IMR-90 (cell line): ENCODE measurements at regions not wholly inside any gene's neighbourhood (a gene's known extent, or its start where the extent isn't known, plus 50 kb on each side); places are given as distances from the start of the nearest gene placed in this dataset.

Source experiments
- ATAC-seq: fragments of 200-7000 bp; cut with Tn5 transposase; 2 replicates; pipeline ENCODE4 v1.9.1; 2020; ENCODE audit warnings: low read depth, mild to moderate bottlenecking, moderate library complexity
- BruUV-seq: library from RNA; stranded (reverse); fragments of 400-500 nt; replicated peaks from 2 replicates; lab custom pipeline; 2021; lab: Mats Ljungman, UMichigan
- CTCF ChIA-PET: fragments of 300-600 bp; formaldehyde crosslinking; extraction: SDS; loops from one replicate; lab custom pipeline; 2021; ENCODE audit warnings: antibody characterized with exemption; lab: Yijun Ruan, JAX
- POLR2A ChIA-PET: fragments of 300-600 bp; sonication (Branson Sonifier 250); formaldehyde crosslinking; loops from one replicate; lab custom pipeline; 2022; ENCODE audit warnings: antibody characterized with exemption; ENCODE audit not compliant: unreplicated experiment; lab: Charles Lee
- DNase-seq: peaks from one replicate; pipeline ENCODE4 v3.0.0; 2013
- H2AFZ ChIP-seq: replicated peaks from 2 replicates; pipeline ENCODE3; 2013; ENCODE audit warnings: low read length, mild to moderate bottlenecking; ENCODE audit not compliant: poor library complexity
- H2AK5ac ChIP-seq: 2 replicates; pipeline ENCODE4 v1.6.1; 2013; ENCODE audit warnings: low read depth, low read length, inconsistent platforms
- H2AK9ac ChIP-seq: replicated peaks from 2 replicates; pipeline ENCODE3; 2013; ENCODE audit warnings: mild to moderate bottlenecking, low read depth, low read length, moderate library complexity; ENCODE audit not compliant: poor library complexity
- H2BK120ac ChIP-seq: 2 replicates; pipeline ENCODE4 v1.6.1; 2013; ENCODE audit warnings: low read depth, low read length, inconsistent platforms
- H2BK15ac ChIP-seq: 3 replicates; pipeline ENCODE4 v1.6.1; 2013; ENCODE audit warnings: low read depth, low read length, inconsistent platforms
- H2BK20ac ChIP-seq: 2 replicates; pipeline ENCODE4 v1.6.1; 2013; ENCODE audit warnings: low read depth, mild to moderate bottlenecking, inconsistent platforms, low read length, moderate library complexity
- H2BK5ac ChIP-seq: 2 replicates; pipeline ENCODE4 v1.6.1; 2013; ENCODE audit warnings: mild to moderate bottlenecking, low read depth, low read length, inconsistent platforms; ENCODE audit not compliant: poor library complexity, severe bottlenecking
- H3K14ac ChIP-seq: replicated peaks from 2 replicates; pipeline ENCODE4 v1.6.1; 2013; ENCODE audit warnings: low read depth, low read length, inconsistent platforms
- H3K18ac ChIP-seq: 2 replicates; pipeline ENCODE4 v1.6.1; 2013; ENCODE audit warnings: low read depth, low read length, control low read depth
- H3K23ac ChIP-seq: 2 replicates; pipeline ENCODE4 v1.6.1; 2013; ENCODE audit warnings: low read depth, low read length, inconsistent platforms
- H3K27ac ChIP-seq: 2 replicates; pipeline ENCODE4 v1.5.1; 2013; ENCODE audit warnings: mild to moderate bottlenecking, control low read depth, low read length; ENCODE audit not compliant: insufficient read depth
- H3K27me3 ChIP-seq: 2 replicates; pipeline ENCODE4 v1.6.1; 2013; ENCODE audit warnings: low read length; ENCODE audit not compliant: control insufficient read depth, insufficient read depth
- H3K36me3 ChIP-seq: 2 replicates; pipeline ENCODE4 v1.6.1; 2013; ENCODE audit warnings: low read length, mixed read lengths; ENCODE audit not compliant: control insufficient read depth, insufficient read depth
- H3K4ac ChIP-seq: 2 replicates; pipeline ENCODE4 v1.6.1; 2013; ENCODE audit warnings: low read depth, low read length, inconsistent platforms
- H3K4me1 ChIP-seq: 2 replicates; pipeline ENCODE4 v1.6.1; 2013; ENCODE audit warnings: low read length, mixed read lengths; ENCODE audit not compliant: control insufficient read depth, insufficient read depth
- H3K4me2 ChIP-seq: 2 replicates; pipeline ENCODE4 v1.6.1; 2013; ENCODE audit warnings: low read depth, mild to moderate bottlenecking, control low read depth, low read length, moderate library complexity
- H3K4me3 ChIP-seq: 2 replicates; pipeline ENCODE4 v1.5.1; 2013; ENCODE audit warnings: low read depth, mild to moderate bottlenecking, control low read depth, low read length, moderate library complexity; ENCODE audit not compliant: insufficient read depth
- H3K56ac ChIP-seq: 2 replicates; pipeline ENCODE4 v1.6.1; 2013; ENCODE audit warnings: low read length, inconsistent platforms; ENCODE audit not compliant: insufficient read depth; ENCODE audit errors: extremely low read depth
- H3K79me1 ChIP-seq, 2 experiments: 2 replicates each; pipeline ENCODE4 v1.6.1; 2013; ENCODE audit warnings: low read length in 2 of 2, inconsistent platforms in 1 of 2, low read depth in 1 of 2
- H3K9ac ChIP-seq: 2 replicates; pipeline ENCODE4 v1.6.1; 2013; ENCODE audit warnings: low read depth, low read length, control low read depth
- H3K9me1 ChIP-seq: 2 replicates; pipeline ENCODE4 v1.6.1; 2013; ENCODE audit warnings: low read length, inconsistent platforms; ENCODE audit not compliant: insufficient read depth
- H3K9me3 ChIP-seq: 2 replicates; pipeline ENCODE4 v1.6.1; 2013; ENCODE audit warnings: low read length; ENCODE audit not compliant: control insufficient read depth, insufficient read depth
- H4K20me1 ChIP-seq: 2 replicates; pipeline ENCODE4 v1.6.1; 2013; ENCODE audit warnings: low read length, inconsistent platforms; ENCODE audit not compliant: insufficient read depth
- H4K5ac ChIP-seq: 2 replicates; pipeline ENCODE4 v1.6.1; 2013; ENCODE audit warnings: mild to moderate bottlenecking, low read depth, low read length, control low read depth
- H4K8ac ChIP-seq, 2 experiments: 2 replicates each; pipeline ENCODE4 v1.6.1; 2013; ENCODE audit warnings: low read depth in 2 of 2, low read length in 2 of 2, control low read depth in 1 of 2, inconsistent platforms in 1 of 2
- H4K91ac ChIP-seq: 2 replicates; pipeline ENCODE4 v1.6.1; 2013; ENCODE audit warnings: low read depth, low read length, inconsistent platforms; ENCODE audit not compliant: insufficient read depth
- CHD1 ChIP-seq: IDR thresholded peaks from 2 replicates; pipeline ENCODE4 v1.6.1; 2012; ENCODE audit warnings: low read depth, low read length, improper control_type of control experiment
- RFX5 ChIP-seq: IDR thresholded peaks from 2 replicates; pipeline ENCODE4 v1.8.0; 2012; ENCODE audit warnings: low read depth, mild to moderate bottlenecking, low read length, moderate library complexity
- WGBS, 2 experiments: methylation state at CpG; one replicate each; pipeline versions ENCODE4 v1.1.5 to v1.1.7; 2013; ENCODE audit warnings: missing lambda C conversion rate in 2 of 2; ENCODE audit not compliant: insufficient read length in 1 of 2; ENCODE audit errors: extremely low coverage in 2 of 2; 5-methylcytosine and 5-hydroxymethylcytosine counted together
- dilution Hi-C: fragments of 300-500 bp; cut with HindIII; formaldehyde crosslinking; loops from one replicate; pipeline ENCODE4 v1.14.3; 2018; ENCODE audit warnings: low sequenced_read_pairs; ENCODE audit not compliant: unreplicated experiment
- in situ Hi-C: fragments of 300-500 bp; cut with MboI; formaldehyde crosslinking; loops from 3 replicates; pipeline ENCODE4 v1.14.3; 2019; ENCODE audit warnings: low sequenced_read_pairs, inconsistent platforms, mixed read lengths
- intact Hi-C: fragments of 100-400 bp; cut with micrococcal nuclease; formaldehyde crosslinking; loops from 2 replicates; pipeline ENCODE4 v1.10.0; 2022

DNA sequence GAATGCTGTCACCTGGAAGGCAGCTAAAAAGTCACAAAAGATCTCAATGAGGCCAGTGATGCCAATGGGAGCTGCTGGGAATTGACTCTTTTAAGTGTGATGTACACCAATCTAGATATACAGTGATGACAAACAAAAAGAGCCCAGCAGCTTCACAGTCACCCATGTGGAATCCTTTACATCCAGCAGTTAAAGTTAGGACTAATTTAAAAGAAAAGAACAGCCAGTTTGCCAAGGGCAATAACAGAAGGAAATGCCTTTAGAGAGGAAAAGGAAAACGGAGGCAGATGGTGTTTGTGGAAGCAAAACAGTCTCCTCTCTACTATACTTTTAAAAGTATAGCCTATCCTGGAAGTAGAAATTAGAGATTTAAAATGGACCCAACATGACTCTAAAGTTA lies 873.5 kb downstream of the EPHA7 start:
- no peak overlapping the region for H3K18ac ChIP-seq
- no peaks in the 10 kb centered on the region for H3K79me1 ChIP-seq
- H2AFZ ChIP-seq, result no peak overlapping the region
- H4K20me1 ChIP-seq, result no peaks in the 10 kb centered on the region
- no TSS peak for BruUV-seq
- DNase-seq, result no peak
- no peak overlapping the region for H3K23ac ChIP-seq
- in situ Hi-C loops, result no loop called here
- H3K27me3 ChIP-seq, result no peaks in the 10 kb centered on the region
- H3K4me1 ChIP-seq, result no peaks in the 10 kb centered on the region
- no peak overlapping the region for H4K5ac ChIP-seq
- CTCF ChIA-PET, result no interaction called here
- no peak overlapping the region for H2BK120ac ChIP-seq
- ATAC-seq, result no peak
- H3K4me3 ChIP-seq, result no peak overlapping the region
- no peak overlapping the region for H4K91ac ChIP-seq
- dilution Hi-C loops, result no loop called here
- no peak overlapping the region for H3K56ac ChIP-seq
- no peaks in the 10 kb centered on the region for H3K9me3 ChIP-seq
- no peak overlapping the region for H3K4ac ChIP-seq
- no peaks in the 10 kb centered on the region for H3K36me3 ChIP-seq
- POLR2A ChIA-PET, result no interaction called here
- H3K27ac ChIP-seq, result no peak overlapping the region
- no peak for TF ChIP-seq CHD1
- no peak for TF ChIP-seq RFX5
- H3K4me2 ChIP-seq, result no peak overlapping the region
- H2BK20ac ChIP-seq, result no peak overlapping the region
- H2BK5ac ChIP-seq, result no peak overlapping the region
- no peak overlapping the region for H2BK15ac ChIP-seq
- no peak overlapping the region for H2AK9ac ChIP-seq
- no peak overlapping the region for H3K14ac ChIP-seq
- H3K9ac ChIP-seq, result no peak overlapping the region
- H3K9me1 ChIP-seq, result no peaks in the 10 kb centered on the region
- intact Hi-C loops, result no loop called here
- H4K8ac ChIP-seq, result no peak overlapping the region
- no peak overlapping the region for H2AK5ac ChIP-seq
- no CpG with 5 or more reads among the region's 1 CpG for WGBS, 2 experiments
